ENCODE measurements at regions not wholly inside any gene's neighbourhood (a gene's known extent, or its start where the extent isn't known, plus 50 kb on each side); places are given as distances from the start of the nearest gene placed in this dataset.
"Not testable (repeated sequence)": the region's sequence is repeated elsewhere in the genome, so short reads cannot be mapped to it uniquely, and the experiment has no call there.

DNA sequence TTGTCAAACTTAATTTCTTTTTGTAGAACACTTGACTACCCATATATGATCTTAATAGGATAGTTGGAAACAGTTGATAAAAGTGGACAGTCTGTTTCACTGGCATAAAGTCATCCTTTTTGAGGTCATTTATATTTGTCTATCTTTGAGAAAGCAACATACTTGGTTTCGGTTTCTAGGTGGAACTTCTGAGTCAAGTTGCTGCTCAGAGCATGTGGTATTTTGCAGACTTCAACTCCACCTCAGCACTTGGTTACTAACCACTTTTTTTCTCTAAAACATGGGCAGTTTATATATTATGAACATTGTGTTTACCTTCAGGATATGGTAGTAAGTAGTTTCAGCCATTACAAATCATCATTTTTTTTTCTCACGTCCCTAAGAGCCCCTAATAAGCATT is 1749.0 kb upstream of the C9orf72 start:
- no peak for TF ChIP-seq ZNF274 (IDR thresholded peaks at IDR 0.05; ENCODE audit: low read depth, low read length)
- no peak overlapping the region for H3K4me3 ChIP-seq (ENCODE audit: low read length)

DNA sequence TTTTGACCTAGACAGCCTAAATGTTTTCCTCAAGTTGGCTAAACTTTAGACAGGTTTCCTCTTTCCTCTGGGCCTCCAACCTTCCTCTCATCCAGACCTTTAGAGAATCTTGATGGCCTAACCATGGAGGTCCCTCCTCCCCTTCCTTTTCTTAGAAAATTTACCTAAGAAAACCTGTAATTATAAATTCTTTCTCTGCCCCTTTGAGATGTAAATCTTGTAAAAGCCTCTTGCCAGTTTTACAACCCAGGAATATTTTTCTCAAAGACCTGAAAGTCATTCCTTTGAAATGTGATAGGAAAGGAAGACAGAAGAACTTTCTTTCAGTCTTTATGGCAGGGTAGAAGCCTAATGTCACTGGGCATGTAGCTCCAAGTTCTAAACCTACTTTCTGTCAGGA is 1752.6 kb upstream of the C9orf72 start:
- no peak for TF ChIP-seq ZNF274 (IDR thresholded peaks at IDR 0.05; ENCODE audit: low read depth, low read length)
- no peak overlapping the region for H3K4me3 ChIP-seq (ENCODE audit: low read length)

DNA sequence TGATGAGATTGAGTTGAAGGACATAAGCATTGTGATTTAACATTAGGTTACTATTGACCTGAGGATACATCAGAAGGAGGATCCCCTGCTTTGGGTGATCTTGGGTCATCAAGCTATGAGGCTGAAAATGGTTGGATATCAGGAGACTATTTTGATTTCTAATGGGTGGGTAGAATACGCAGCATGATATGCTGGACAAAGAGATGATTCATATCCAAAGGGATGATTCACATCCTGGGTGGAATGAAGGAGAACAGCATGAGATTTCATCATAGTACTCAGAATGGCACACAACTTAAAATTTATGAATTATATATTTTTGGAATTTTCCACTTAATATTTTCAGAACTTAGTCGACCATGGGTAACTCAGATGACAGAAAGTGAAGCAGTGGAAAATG is 1759.5 kb upstream of the C9orf72 start:
- no peak overlapping the region for H3K4me3 ChIP-seq (ENCODE audit: low read length)
- TF ChIP-seq ZNF274 (IDR thresholded peaks at IDR 0.05; ENCODE audit: low read depth, low read length) = no peak

DNA sequence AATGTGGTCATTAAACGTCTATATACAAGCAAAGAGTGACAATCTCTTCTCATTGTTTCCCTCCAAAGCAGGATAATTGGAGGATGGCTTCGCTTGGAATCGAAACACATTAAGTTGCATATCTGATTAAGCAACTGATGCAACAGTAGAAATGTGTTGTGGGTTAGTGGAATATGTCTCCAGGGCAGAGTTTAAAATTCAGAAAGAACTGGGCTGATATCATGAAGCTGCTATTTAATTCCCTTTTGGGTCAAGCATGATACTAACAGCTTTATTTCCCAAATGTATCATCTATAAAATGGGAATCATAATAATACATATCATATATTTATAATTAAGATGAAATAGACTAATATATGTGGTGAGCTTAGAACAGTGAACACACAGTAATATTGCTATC is 1763.0 kb upstream of the C9orf72 start:
- TF ChIP-seq ZNF274 (IDR thresholded peaks at IDR 0.05; ENCODE audit: low read depth, low read length) = no peak
- no peak overlapping the region for H3K4me3 ChIP-seq (ENCODE audit: low read length)

DNA sequence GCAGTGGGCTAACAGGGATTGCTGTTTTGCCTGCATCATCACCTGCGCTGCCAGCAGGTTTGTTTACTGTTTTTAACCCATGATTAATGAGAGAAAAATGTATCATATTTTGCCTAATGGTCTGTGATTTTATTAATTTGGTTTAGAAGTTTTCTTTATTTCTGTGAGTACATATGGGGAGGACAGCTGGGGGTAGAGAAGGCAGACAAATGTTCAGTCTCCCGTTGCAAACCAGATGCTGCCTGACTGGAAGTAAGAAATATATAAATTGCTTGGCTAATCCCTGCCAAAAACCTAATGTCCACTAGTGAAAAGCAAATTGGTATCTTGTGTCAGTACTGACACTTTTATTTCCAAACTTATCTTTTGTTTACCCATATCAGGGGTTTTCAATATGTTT is 1766.1 kb upstream of the C9orf72 start:
- no peak for TF ChIP-seq ZNF274 (IDR thresholded peaks at IDR 0.05; ENCODE audit: low read depth, low read length)

DNA sequence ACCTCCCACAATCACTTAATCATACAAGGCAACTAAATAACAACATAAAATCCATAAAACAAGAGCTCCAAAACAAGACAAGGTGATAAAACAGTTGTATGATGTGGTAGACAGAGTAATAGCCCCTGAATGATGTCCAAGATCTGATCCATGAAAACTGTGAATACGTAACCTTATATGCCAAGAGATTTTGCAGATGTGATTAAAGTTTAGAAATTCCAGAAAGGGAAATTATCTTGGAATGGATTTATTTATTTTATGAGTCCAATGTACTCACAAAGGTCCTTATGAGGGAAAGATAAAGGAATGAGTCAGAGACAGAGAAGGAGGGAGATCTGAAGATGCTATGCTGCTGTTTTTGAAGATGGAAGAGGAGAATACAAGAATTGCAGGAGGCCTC is 1775.7 kb upstream of the C9orf72 start:
- no peak overlapping the region for H3K4me3 ChIP-seq (ENCODE audit: low read length)
- TF ChIP-seq ZNF274 (IDR thresholded peaks at IDR 0.05; ENCODE audit: low read depth, low read length) = no peak

More for the DNA sequence above, 1766.1 kb upstream of the C9orf72 start:
- no peak overlapping the region for H3K4me3 ChIP-seq (ENCODE audit: low read length)

DNA sequence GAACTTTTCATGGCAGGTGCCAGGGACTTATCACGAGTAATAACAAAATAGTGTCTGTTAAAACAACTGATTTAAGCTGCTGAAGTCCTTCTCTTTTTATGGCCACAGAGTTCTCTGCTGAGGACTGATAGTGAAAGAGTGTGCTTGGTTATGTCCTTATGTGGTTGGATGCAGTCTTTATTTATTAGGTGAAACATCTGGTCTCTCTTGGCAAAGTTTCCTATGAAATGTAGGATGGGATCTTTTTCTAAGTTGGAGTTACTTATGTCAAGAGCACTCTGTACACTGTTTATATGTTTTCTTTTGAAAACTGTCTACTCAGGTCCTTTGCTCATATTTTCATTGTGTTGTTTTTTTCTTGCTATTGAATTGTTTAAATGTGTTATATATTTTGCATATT is 1816.1 kb upstream of the C9orf72 start:
- no peak for TF ChIP-seq ZNF274 (IDR thresholded peaks at IDR 0.05; ENCODE audit: low read depth, low read length)
- no peak overlapping the region for H3K4me3 ChIP-seq (ENCODE audit: low read length)

DNA sequence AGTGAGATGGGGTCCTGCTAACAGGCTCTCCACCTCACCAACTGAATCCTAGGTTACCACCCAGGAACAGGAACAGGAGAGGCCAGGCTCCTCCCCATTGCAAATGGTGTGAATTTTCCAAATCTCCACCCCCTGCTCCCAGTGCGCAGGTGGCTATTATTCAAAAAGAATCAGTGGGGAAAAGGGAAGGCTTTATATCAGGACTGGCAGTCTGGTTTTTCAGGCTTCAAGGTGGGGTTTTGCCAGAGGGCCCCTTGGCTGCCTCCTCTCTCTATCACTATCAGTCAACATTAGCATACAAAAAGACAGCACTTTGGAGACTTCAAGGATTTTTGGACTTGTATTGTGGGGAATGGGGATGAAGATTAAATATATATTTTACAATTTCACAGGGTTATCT is 1817.6 kb upstream of the C9orf72 start:
- H3K4me3 ChIP-seq (ENCODE audit: low read length) = no peak overlapping the region
- TF ChIP-seq ZNF274 (IDR thresholded peaks at IDR 0.05; ENCODE audit: low read depth, low read length) = no peak

DNA sequence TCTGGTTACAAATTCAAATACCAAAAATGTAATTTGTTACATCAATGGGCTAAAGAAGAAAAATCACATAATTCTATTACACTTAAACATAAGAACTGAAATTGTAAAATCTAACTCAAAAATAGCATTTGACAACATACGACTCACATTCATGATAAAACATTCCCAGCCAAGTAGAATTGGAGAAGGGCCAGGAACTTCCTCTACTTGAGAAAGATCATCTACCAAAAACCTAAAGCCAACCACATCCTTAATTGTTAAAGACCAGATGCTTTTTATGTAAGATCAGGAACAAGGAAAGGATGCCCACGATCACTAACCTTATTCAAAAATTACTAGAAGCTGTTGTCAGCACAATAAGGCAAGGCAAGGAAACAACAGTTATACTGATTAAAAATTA is 1819.8 kb upstream of the C9orf72 start:
- no peak for TF ChIP-seq ZNF274 (IDR thresholded peaks at IDR 0.05; ENCODE audit: low read depth, low read length)
- H3K4me3 ChIP-seq (ENCODE audit: low read length) = no peak overlapping the region

DNA sequence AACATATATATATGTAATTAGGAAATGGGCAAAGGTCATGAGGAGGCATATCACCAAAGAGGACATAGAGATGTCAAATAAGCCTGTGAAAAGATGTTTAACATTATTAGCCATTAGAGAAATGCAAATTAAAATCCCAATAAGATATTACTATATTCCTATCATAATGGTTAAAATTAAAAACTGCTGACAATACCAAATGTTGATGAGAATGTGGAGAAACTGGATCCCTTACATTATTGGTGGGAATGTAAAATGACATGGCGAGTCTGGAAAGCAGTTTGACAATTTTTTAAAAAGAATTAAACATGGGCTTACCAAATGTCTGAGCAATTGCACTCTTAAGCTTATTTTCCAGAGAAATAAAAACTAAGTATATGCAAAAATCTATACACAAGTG is 1821.6 kb upstream of the C9orf72 start:
- no peak for TF ChIP-seq ZNF274 (IDR thresholded peaks at IDR 0.05; ENCODE audit: low read depth, low read length)
- no peak overlapping the region for H3K4me3 ChIP-seq (ENCODE audit: low read length)

DNA sequence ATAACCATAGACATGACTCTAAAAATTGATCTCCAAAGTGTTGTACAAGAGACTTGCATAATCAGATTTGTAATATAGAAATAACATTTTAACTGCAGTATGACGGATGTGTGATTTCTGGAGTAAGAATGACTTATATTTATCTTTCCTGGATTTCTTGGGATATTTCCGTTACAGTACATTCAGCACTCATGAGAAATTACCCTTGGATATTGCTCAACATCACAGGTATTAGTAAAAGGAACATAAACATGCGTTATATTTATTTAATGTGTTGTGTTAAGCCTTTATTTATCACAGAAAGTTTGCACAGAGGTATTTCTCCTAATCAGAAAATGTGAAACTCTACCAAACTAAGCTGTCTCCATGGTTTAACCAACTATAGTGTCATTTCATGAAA is 1823.9 kb upstream of the C9orf72 start:
- TF ChIP-seq ZNF274 (IDR thresholded peaks at IDR 0.05; ENCODE audit: low read depth, low read length) = no peak
- no peak overlapping the region for H3K4me3 ChIP-seq (ENCODE audit: low read length)

DNA sequence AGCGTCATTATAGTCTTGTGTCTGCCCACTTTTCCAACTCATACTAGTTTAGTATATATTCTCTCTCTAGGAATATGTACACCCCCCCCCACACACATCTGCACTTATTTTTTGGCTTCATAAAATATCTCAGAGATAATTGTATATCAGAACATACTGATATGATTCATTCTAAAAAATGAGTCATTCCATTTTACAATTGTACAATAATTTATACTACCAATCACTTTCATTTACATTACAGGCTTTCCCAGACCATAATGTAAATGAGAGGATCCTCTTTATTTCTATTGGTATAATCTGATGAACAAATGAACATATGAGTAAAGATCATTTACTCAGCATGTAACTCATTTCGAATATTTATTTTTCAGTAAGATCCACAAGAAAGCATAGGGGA is 1842.9 kb upstream of the C9orf72 start:
- no peak for TF ChIP-seq ZNF274 (IDR thresholded peaks at IDR 0.05; ENCODE audit: low read depth, low read length)
- no peak overlapping the region for H3K4me3 ChIP-seq (ENCODE audit: low read length)

DNA sequence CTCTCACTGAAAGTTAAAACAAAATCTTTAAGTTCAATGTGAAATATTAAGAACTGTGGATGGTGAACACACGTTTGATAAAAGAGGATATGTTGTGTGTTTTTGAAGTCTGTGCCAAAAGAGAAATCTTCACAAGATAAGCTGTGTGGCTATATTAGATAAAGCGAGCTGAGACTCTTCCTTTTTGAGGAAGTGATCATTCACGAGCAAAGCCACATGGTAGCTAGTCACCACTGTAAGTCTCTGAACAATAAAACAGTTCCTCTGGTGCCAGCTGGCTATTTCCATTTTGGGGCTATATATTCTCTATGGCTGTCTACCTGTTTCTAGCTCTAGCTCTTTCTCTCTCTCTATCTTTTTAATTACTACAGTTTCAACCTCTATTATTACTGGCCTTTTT is 1849.2 kb upstream of the C9orf72 start:
- TF ChIP-seq ZNF274 (IDR thresholded peaks at IDR 0.05; ENCODE audit: low read depth, low read length) = no peak
- H3K4me3 ChIP-seq (ENCODE audit: low read length) = no peak overlapping the region

DNA sequence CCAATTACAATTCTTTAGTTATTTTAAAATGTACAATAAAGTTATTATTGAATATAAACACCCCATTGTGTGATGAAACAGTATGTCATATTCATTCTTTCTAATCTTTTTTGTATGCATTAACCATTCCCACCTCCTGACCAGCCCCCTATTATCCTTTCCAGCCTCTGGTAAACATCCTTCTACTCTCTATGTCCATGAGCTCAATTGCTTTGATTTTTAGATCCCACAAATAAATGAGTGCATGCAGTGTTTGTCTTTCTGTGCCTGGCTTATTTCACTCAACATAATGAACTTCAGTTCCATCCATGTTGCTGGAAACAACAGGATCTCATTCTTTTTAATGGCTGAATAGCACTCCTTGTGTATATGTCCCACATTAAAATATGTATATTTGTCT is 1858.9 kb upstream of the C9orf72 start:
- no peak overlapping the region for H3K4me3 ChIP-seq (ENCODE audit: low read length)
- no peak for TF ChIP-seq ZNF274 (IDR thresholded peaks at IDR 0.05; ENCODE audit: low read depth, low read length)

DNA sequence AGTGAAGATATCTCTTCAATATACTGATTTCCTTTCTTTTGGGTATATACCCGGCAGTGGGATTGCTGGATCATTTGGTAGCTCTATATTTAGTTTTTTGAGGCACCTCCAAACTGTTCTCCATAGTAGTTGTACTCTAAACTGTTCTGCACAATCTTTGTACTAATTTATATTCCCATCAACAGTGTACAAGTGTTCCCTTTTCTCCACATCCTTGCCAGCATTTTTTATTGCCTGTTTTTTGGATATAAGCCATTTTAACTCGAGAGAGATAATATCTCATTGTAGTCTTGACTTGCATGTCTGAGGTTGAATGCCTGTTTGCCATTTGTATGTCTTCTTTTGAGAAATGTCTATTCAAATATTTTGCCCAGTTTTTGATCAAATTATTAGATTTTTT is 1859.4 kb upstream of the C9orf72 start:
- H3K4me3 ChIP-seq (ENCODE audit: low read length) = not testable (repeated sequence)

DNA sequence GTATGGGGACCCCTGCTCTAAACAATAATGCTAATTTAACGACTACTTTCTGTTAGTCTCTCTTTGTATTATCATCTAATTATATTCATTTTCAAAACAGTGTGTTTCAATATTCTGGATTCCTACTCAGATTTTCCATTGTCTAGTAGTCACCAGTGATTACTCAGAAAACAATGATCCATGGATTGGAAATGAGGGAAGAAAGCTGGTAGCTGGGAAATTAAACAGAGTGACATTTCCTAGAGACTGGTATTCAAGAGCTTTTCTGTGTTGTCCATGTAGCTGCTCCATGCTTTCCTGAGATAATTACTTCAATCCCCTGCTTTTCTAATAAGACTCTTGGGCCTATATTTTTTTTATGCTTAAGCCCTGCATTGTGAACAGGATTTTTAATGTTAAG is 1862.1 kb upstream of the C9orf72 start:
- H3K4me3 ChIP-seq (ENCODE audit: low read length) = no peak overlapping the region

DNA sequence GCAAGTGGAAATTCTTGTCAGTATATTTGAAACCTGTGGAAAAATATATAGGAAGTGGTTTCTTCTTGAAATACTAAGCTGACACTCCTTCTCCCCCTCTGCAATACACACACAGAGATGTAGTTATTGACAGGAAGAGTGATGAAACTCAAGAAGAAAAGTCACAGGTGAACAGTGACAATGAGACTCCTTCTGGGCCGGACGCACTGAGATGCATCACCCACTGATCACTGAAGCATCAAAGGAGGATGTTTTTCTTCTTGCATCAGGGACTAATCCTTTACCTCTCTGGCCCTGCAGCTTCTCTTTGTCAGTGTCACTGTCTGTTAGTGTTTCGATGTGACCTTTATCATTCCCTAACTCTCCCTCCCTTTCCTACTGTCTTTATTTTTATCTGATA is 1864.2 kb upstream of the C9orf72 start:
- no peak overlapping the region for H3K4me3 ChIP-seq (ENCODE audit: low read length)
- TF ChIP-seq ZNF274 (IDR thresholded peaks at IDR 0.05; ENCODE audit: low read depth, low read length) = no peak

More for the DNA sequence above, 1862.1 kb upstream of the C9orf72 start:
- no peak for TF ChIP-seq ZNF274 (IDR thresholded peaks at IDR 0.05; ENCODE audit: low read depth, low read length)

All from GM08714 (cell line).